Activated CD4-positive, alpha-beta T cell treated with anti-CD3 and anti-CD28 coated beads, Interleukin-10, Interleukin-2, amounts not matched to agents 100 ng/mL and 50 ng/mL, durations not matched to agents 16 hours and 8 hours (primary cell): ENCODE measurements at regions not wholly inside any gene's neighbourhood (a gene's known extent, or its start where the extent isn't known, plus 50 kb on each side); places are given as distances from the start of the nearest gene placed in this dataset.
"Not testable (repeated sequence)": the region's sequence is repeated elsewhere in the genome, so short reads cannot be mapped to it uniquely, and the experiment has no call there.

Experiments
- DNase-seq: peaks from one replicate; pipeline ENCODE4 v3.0.0-alpha.2; 2020

DNA sequence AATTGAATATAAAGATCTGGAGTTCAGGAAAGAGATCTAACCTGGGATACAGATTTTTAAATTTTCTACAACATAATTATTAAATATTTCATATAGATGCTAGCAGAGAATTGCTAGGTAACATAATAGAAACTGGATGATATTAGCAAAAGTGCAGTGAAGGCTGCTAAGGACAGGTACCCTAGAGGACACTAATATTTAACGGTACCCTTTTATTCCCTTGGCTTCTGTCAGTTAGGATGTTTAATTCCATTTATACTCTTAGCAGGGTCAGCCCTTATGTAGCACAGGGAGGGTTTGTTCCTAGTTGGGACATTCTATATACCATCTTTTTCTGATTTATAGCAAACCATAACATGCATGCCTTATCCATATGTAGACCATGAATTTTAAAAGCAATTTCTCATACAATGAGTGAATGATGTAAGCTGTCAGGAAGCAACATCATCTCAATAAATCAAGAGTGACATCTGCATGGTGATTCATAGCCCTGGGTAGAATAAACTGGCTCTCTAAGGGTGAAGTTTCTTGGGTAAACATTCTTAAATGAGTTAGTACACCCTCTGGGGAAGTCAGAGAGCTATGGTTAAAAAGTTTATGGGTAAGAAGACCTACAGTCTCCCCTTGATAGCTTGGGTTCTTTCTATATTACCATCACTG lies 404.4 kb upstream of the MGAT4C start:
- no peak for DNase-seq

DNA sequence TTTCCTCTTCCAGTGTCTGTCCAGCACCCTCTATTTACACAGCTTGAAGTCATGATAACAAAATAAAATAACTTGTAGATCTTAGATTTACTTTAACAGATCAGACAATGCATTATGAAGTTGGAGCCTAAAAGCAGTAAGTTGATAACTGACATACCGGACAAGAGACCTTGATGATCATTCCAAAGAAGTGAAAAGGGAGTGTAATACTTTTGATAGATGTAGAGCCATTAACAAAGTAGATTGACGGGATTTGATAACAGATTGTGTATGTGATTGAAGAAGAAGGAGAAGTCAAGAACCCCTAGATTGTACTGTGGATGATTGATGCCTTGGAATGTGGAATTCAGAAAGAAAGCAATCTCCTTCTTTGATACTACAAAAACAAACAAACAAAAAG lies 403.8 kb upstream of the MGAT4C start:
- no peak for DNase-seq

DNA sequence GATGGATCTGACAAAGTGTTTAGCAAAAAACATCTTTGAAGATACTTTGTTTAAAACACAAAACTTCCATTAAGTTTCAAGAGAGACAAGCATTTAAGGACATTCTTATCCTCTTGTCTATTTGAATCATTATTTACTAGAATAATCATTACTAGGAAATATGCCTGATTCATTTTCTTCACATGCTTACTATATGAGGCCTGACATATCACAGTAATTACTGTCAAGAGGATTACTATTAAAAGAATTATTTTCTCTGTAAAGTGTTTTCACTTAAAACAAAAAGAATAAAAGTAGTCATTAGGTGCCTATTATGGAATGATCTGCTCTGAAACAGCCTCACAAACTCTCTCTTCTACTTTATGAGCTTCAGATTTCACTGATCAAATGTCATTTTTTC lies 402.1 kb upstream of the MGAT4C start:
- DNase-seq, result no peak

DNA sequence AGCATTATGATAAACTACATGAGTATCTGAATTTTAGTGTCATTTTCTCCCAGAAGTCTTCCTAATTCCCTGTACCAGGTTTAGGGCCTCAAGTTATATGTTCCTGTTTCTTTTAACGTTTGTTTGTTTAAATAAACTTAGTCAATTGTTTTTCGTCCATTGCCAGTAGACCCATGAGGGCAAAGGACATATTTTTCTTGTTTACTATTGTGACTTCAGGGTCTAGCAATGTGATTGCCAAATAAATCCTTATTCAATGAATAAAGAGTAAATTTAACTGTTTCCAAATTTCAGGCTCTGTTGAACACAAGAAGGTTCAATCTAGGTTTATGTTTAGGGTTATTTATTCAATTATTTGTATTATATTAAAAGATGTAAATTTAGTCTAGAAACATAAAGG lies 391.6 kb upstream of the MGAT4C start:
- no peak for DNase-seq

DNA sequence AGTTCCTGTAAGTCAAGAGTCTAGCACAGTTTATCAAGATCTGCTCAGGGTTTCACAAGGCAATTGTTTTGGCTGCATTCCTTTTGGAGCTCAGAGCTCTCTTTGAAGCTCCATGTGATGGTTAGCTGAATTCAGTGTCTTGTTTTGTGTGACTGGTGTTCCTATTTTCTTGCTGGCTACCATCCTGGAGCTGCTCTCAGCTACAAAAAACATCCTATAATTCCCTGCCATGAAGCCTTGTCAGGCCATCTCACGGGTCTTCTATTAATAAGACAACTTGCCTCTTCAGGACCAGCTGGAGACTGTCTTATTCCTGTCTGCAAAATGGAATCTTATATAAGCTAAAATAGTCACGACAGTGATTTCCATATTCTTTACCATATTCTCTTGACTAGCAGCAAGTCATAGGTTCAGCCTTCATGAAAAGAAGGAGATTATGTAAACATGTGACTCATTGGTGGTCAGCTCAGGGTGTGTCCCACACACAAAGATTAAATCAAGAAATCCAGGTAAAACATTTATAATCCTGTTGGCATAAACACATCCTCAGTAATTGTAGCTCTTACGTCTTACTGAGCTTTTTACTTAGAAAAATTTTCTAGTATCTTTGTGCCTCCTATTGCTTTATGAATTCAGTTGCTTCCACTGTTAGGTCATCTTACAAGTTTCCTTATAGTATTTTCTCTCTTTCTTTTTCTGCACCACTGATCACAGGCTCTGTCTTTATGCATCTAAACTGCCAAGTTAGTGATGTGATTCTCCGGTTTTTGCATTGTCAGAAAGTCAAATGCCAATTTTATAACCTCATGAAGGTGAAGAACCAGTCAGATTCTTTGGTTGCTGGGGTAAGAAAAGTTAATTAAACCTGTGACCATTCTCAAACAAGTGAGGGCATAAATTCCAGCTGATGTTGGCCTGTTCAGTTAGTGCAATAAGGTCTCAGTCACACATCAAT lies 378.5 kb upstream of the MGAT4C start:
- no peak for DNase-seq

DNA sequence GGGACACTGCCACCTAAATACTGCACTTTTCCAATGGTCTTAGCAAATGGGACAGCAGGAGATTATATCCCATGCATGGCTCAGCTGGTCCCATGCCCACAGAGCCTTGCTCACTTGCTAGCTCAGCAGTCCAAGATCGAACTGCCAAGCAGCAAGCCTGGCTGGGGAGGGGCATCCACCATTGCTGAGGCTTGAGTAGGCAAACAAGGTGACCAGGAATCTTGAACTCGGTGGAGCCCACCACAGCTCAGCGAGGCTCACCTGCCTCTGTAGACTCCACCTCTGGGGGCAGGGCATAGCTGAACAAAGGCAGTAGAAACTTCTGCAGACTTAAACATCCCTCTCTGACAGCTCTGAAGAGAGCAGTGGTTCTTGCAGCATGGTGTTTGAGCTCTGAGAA lies 370.8 kb upstream of the MGAT4C start:
- DNase-seq, result no peak

DNA sequence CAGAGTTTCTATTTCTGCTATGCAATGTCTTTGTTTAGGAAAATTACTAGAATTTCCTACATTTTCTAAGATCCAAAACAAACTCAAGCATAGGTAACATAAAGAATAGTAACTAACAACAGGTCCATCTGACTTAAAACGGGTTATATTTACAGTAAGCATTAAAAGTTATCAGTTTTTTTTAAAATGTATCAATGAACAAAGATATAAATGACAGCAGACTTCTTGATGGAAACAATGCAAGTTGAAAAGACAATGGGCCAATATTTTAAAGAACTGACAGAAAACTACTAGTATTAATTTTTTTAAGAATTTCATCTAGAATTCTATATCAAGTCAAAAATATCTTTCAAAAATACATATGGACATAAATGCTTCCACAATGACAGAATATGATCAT lies 367.1 kb upstream of the MGAT4C start:
- DNase-seq, result no peak

DNA sequence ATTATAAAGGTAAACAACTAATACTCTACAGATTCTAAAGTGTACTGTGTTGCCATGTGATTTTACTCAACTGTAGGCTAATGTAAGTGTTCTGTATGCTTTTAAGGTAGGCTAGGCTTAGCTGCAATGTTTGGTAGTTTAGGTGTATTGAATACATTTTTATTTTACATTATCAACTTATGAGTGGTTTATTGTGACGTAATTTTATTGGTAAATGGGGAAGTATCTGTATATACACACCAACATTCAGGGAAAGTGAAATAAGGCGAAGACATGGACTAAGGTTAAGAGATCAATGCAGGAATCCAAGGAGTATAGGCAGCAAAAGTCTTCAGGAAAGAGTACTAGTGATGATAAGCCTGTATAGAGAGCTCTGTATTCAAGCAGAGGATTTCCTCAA lies 365.8 kb upstream of the MGAT4C start:
- no peak for DNase-seq

DNA sequence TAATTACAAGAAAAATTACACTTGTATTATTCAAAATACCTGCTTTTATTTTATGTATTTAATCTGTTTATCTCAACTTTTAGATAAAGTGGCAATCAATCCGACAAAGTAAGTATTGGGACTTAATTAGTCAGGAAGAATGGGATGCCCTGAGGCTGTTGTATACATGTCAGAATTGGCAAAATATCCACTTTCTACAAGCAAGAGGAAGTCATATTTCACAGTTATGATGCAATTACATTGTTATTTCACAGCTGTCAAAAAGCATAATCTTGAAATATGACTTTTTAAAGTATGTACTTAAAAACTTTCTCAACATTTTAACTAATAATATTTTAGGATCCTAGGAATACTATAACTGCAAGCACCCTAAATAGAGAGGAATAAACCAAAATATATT lies 357.1 kb upstream of the MGAT4C start:
- DNase-seq, result no peak

DNA sequence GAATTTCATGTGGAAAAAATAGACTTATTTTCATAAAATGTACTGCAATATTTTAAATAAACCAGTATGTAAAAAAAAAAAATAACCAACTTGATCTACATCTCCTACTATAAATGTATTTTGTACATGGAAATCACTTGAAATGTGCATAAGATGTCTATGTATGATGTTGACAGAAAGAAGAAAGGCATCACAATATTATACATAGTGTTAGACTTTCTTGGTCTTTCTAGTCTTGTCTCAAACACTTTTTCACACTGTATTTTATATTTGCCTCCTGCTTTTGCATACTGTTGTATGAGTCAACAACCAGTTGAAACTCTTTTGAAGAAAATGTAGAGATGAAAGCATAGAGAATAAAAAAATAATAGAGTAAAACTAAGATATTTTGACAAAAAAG lies 352.4 kb upstream of the MGAT4C start:
- DNase-seq, result no peak

DNA sequence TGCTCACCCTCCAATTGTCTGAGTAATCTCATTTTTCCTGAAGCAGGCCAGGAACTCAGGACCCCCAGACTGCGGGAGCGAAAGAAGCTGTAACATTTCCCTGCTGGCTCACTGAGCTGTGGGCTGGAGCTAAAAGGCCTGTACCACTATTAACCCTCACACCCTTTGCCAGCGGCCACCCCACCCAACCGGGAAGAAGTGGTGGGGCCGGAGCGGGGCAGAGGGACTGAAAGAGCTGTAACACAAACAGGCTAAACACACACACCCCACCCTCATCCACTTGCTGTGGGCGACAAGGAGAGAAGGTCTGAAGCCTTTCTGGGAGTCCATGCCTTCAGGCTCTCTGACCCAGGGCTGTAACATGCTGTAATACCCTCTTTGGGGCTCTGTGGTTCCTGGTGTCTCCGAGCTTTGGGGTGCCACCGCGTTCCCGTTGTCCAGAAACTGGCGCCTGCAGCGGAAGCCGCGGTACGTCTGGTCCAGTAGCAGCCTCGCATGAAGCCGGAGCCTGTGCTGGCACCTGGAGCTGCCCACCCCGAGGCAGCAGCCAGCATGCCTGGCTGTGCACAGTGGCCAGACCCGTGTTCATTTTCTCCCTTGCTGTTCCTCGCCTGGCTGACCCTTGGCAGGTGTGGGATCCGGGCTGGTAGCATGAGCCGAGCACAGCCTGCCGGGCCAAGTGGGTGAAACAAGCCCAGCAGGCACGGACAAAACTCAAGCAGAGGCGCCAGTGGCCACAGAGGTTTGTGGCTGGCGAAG lies 345.5 kb upstream of the MGAT4C start:
- DNase-seq, result no peak

DNA sequence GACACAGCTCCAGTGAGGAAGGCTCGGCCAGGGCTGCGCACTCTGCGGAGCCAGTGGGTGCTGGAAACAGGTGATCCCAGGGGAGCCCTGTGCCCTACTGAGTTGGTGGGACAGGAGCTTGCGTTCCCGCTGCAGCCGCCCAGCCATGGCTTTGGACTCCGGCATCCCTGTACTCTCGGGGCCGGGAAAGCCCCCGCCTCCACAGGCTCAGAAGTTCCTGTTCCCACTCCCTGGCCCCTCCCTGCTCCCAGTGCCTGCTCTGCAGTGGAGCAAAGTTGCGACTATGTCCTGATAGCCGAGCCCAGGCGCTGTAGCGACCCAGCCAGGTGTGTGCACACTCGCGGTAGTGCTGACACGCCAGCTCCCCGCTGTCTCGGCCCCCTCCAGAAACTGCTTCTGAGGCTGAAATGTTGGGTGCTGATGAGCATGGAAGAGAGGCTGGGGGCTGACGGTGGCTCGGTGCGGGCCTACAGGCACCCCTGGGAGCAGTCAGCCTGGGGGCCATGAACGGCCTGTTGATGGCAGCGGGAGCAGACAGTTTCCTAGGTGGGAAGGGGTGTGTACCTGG lies 344.6 kb upstream of the MGAT4C start:
- no peak for DNase-seq

DNA sequence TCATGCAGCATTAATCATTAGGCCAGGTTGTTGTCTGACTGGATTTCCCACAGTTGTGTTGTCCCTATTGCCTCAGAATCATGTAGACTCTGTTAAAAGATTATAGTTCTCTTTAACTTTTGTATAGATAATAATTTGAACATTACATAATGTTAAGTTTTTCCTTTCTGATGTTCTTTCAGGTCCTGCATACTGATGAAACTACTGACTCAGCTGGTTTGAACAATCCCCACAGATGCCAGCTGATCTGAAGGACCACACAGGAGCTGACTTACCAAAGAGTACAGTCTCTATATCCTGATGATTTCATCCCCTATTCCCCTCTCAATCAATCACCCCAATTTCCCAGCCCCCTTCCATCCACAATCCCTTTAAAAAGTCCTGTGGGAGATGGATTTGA lies 341.2 kb upstream of the MGAT4C start:
- no peak for DNase-seq

DNA sequence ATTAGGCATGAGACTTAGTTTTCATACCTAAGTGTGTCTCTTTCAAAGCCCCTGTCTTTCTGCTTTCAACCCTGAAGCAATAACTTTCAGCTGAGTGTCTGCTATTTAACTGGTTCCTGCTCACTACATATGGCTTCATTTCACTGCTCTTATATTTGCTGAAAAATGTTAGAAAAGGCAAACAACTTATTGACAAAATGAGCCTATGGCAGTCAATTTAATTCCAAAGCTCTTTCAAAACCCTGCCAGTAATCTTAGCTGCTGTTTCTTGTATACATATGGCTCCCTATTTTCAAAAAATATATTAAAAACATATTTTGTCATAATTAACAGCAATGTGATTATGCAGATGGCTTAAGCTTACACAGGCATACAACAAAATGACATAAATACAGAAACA lies 334.1 kb upstream of the MGAT4C start:
- no peak for DNase-seq

DNA sequence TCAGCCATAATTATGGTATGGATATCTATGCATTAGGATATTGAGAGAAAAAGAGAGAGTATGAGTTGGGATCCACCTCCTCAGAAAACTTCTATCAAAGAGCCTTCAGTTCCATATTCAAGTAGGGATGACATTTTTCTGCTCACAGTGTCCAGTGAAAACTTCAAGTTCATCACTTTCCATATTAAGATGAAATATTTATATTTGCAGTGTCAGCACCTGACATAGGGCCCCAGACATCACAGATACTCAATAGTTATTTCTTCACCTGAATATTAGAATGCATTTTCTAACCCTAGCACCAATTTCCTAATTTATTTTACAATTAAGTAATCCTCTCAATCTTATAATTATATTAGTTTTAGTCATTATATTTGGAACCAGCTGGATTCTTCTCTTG lies 318.0 kb upstream of the MGAT4C start:
- DNase-seq, result no peak

DNA sequence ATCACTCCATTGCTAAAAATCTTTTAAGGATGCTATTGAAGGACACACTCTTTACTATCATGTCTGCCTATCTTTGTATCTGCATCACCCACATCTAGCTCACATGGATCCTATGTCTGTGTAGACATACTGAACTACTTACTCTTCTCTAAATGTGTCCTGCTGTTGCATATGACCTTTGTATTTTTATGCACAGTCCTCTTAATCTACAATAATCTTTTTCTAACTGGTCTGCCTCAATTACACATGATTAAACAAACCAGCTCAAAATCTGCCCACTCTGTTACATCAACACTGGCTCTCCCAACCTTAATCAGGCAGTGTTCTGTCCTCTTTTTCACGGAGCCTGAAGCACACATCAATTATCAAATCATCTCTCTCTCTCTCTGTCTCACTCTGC lies 316.3 kb upstream of the MGAT4C start:
- no peak for DNase-seq

DNA sequence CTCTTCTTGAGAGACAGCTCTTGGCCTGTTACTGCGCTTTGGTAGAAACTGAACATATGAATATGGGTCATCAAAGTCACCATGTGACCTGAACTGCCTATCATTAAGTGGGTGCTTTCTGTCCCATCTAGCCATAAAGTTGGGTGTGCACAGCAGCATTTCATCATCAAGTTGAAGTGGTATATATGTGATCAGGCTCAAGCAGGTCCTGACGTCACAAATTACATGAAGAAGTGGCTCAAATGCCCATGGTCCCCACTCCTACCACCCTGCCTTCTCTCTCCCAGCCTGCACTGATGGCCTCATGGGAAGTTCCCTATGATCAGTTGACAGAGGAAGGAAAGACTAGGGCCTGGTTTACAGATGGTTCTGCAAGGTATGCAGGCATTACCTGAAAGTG lies 308.8 kb upstream of the MGAT4C start:
- DNase-seq, result no peak

DNA sequence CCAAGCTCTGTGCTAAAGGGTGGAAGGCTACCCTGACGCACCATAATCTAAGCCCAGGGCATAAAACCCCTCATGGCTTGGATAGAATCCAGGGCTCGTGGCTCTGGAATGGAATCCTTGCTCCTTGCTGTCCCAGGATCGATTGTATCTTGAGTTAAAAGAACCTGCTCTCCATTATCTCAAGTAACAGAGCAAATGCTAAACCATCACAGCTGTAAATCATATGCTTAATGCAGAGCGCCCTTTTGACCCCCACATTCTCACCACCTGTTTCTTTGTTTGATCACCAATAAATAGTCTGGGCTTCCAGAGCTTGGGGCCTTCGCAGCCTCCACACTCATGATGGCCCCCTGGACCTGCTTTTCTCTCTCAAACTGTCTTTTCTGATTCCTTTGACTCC lies 299.3 kb upstream of the MGAT4C start:
- not testable (repeated sequence) for DNase-seq

DNA sequence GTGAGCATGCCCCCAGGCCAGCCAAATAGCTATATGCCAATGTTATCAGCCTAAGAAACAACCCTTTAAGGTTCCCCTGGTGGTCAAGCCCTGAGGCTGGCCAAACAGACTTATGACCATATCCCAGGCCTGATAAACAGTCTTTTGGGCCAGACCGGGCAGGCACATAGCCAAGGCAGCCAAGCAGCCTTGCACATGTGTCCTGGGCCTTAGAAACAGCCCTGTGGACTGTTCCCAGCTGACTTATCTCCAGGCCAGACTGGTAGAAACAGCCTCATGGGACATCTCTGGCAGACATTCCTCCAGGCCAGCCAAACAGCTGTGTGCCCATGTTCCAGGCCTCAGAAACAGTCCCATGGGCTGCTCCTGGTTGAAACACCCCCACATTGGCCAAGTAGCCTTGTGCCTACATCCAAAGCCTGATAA lies 295.0 kb upstream of the MGAT4C start:
- no peak for DNase-seq

DNA sequence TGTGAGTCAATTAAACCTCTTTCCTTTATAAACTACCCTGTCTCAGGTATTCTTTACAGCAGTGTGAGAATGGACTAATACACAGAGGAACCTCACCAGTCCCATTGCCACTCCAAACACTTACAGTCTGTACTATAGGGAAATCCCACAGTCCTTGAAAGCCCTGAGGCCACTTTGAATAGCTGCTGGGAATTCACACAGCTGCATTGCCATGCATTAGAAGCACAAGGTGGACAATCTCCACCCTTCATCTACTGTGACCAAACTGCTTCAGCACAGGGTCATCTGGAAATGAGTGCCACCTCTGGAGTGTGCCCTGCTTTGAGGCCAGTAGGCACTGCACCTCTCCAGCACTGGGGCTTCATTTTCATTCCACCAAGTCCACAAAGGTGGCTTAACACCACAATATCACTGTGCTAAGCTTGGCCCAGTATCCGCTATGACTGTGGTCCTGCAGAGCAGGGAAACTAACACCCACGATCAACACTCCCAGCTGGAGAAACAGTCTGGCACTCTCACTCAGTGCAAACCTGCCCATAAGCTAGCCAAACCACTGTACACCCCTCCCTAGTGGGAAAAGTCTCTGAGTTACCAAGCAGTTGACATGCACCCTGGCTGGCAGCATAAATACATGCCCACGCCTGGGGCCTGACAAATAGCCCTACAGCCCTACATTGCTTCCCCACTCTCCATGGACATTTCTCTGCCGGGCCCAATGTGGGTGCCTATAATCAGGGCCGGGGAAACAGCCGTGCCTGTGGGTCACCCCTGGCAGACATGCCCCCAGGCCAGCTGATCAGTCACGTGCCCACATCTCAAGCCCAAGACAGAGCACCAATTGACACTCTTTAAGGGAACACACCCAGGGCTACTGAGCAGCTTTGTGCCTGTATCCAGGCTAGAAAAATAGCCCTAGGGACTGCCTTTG lies 294.3 kb upstream of the MGAT4C start:
- DNase-seq, result no peak

DNA sequence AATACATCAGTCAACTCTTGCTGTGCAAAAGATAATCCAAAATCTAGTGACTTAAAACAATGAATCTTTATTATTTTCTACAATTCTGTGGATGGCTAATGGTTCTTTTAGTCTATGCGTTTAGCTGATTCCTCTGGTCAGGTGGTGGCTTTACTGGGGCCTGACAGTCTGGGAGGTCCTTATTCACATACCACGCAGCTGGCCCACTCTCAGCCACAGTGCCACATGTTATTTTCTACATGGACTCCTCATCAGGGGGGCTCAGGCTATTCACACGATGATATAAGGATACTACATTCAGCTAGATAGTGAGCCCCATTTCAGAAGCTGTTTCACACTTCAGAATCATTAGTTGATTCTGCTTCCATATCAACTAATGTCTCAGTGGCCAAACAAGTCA lies 287.5 kb upstream of the MGAT4C start:
- no peak for DNase-seq

DNA sequence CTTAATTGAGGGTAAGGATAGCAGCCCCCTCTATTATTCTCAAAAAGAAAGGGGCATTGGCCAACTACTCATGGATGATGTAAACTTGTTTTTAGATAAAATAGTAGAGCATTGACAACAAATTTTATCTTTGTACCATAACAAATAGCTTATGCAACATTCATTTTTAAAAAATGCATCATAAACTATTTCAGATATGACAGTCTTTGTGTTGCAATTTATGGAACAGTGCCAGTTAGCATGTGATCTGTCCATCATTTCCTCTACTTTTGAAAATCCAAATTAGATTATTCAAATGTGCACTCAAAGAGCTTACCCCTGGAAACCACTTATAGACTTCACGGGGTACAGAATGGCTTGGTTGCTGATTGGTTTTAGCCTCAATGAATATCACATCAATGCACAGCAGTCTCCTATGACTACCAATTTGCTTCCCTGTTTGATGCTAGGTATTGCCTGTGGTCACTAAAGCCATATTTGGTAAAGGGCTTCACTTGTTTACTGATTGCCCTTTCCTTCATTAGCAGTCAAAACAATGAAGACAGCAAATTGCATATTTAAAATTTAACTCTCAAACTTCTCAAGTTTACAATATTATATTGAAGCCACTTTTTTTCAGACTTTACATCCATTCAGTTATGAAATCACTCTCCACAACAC lies 274.9 kb upstream of the MGAT4C start:
- DNase-seq, result no peak
